Activated CD4-positive, alpha-beta T cell treated with anti-CD3 and anti-CD28 coated beads for 24 hours (primary cell): ENCODE measurements at regions not wholly inside any gene's neighbourhood (a gene's known extent, or its start where the extent isn't known, plus 50 kb on each side); places are given as distances from the start of the nearest gene placed in this dataset.

Experiments
- DNase-seq, 2 donors: peaks; one replicate each; pipeline ENCODE4 v3.0.0-alpha.2; 2020; ENCODE audit warnings: low read depth in 2 of 2

GRCh38 chr7:159263430-159263829, 118.8 kb upstream of the VIPR2 start:
- DNase-seq: no peak

- DNase-seq: no peak
Observed at GRCh38 chr7:159253657-159254056, 109.0 kb upstream of the VIPR2 start.

GRCh38 chr7:159250471-159250870, 105.8 kb upstream of the VIPR2 start:
- no peak for DNase-seq

GRCh38 chr7:159249671-159250070, 105.0 kb upstream of the VIPR2 start:
- DNase-seq: no peak

GRCh38 chr7:159247910-159248309, 103.2 kb upstream of the VIPR2 start:
- DNase-seq: no peak

GRCh38 chr7:159246702-159247480, 102.2 kb upstream of the VIPR2 start:
- no peak for DNase-seq

GRCh38 chr7:159240962-159241361, 96.3 kb upstream of the VIPR2 start:
- no peak for DNase-seq

- DNase-seq: no peak
Observed at GRCh38 chr7:159239028-159239427, 94.4 kb upstream of the VIPR2 start.

- no peak for DNase-seq
Observed at GRCh38 chr7:159238541-159238940, 93.9 kb upstream of the VIPR2 start.

- no peak for DNase-seq
Observed at GRCh38 chr7:159237022-159237653, 92.5 kb upstream of the VIPR2 start.

- no peak for DNase-seq
Observed at GRCh38 chr7:159231017-159231416, 86.3 kb upstream of the VIPR2 start.

GRCh38 chr7:159229683-159230475, 85.2 kb upstream of the VIPR2 start:
- no peak for DNase-seq

GRCh38 chr7:159227433-159227832, 82.8 kb upstream of the VIPR2 start:
- no peak for DNase-seq

GRCh38 chr7:159226011-159226702, 81.5 kb upstream of the VIPR2 start:
- DNase-seq: no peak

- DNase-seq: no peak
Observed at GRCh38 chr7:159218607-159219006, 73.9 kb upstream of the VIPR2 start.

- no peak for DNase-seq
Observed at GRCh38 chr7:159218170-159218569, 73.5 kb upstream of the VIPR2 start.

GRCh38 chr7:159215076-159215475, 70.4 kb upstream of the VIPR2 start:
- DNase-seq: no peak

- DNase-seq: no peak
Observed at GRCh38 chr7:159213253-159213652, 68.6 kb upstream of the VIPR2 start.

- no peak for DNase-seq
Observed at GRCh38 chr7:159212226-159212625, 67.6 kb upstream of the VIPR2 start.

GRCh38 chr7:159211540-159212182, 67.0 kb upstream of the VIPR2 start:
- no peak for DNase-seq

GRCh38 chr7:159210581-159211235, 66.0 kb upstream of the VIPR2 start:
- no peak for DNase-seq
